ENCODE measurements at regions not wholly inside any gene's neighbourhood (a gene's known extent, or its start where the extent isn't known, plus 50 kb on each side); places are given as distances from the start of the nearest gene placed in this dataset.

DNA sequence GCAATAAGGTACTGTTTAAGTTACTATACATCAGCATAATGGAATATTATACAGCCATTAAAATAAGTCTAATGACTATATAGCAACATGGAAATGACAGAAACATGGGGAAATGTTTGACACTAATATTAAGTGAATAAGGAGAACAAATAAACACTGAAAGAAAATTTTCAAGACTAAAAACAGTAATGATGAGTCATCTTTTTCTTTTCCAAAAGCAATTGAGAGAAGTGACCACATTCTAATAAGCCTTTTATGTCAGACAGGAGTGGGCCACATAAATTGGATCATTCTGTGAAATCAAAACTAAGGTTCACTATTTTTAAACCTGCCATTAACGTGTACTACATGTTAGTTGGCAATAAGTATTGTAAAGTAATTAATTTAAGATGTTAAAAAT lies 187.5 kb downstream of the AHR start (continued):
- TF ChIP-seq, protein P1, sequence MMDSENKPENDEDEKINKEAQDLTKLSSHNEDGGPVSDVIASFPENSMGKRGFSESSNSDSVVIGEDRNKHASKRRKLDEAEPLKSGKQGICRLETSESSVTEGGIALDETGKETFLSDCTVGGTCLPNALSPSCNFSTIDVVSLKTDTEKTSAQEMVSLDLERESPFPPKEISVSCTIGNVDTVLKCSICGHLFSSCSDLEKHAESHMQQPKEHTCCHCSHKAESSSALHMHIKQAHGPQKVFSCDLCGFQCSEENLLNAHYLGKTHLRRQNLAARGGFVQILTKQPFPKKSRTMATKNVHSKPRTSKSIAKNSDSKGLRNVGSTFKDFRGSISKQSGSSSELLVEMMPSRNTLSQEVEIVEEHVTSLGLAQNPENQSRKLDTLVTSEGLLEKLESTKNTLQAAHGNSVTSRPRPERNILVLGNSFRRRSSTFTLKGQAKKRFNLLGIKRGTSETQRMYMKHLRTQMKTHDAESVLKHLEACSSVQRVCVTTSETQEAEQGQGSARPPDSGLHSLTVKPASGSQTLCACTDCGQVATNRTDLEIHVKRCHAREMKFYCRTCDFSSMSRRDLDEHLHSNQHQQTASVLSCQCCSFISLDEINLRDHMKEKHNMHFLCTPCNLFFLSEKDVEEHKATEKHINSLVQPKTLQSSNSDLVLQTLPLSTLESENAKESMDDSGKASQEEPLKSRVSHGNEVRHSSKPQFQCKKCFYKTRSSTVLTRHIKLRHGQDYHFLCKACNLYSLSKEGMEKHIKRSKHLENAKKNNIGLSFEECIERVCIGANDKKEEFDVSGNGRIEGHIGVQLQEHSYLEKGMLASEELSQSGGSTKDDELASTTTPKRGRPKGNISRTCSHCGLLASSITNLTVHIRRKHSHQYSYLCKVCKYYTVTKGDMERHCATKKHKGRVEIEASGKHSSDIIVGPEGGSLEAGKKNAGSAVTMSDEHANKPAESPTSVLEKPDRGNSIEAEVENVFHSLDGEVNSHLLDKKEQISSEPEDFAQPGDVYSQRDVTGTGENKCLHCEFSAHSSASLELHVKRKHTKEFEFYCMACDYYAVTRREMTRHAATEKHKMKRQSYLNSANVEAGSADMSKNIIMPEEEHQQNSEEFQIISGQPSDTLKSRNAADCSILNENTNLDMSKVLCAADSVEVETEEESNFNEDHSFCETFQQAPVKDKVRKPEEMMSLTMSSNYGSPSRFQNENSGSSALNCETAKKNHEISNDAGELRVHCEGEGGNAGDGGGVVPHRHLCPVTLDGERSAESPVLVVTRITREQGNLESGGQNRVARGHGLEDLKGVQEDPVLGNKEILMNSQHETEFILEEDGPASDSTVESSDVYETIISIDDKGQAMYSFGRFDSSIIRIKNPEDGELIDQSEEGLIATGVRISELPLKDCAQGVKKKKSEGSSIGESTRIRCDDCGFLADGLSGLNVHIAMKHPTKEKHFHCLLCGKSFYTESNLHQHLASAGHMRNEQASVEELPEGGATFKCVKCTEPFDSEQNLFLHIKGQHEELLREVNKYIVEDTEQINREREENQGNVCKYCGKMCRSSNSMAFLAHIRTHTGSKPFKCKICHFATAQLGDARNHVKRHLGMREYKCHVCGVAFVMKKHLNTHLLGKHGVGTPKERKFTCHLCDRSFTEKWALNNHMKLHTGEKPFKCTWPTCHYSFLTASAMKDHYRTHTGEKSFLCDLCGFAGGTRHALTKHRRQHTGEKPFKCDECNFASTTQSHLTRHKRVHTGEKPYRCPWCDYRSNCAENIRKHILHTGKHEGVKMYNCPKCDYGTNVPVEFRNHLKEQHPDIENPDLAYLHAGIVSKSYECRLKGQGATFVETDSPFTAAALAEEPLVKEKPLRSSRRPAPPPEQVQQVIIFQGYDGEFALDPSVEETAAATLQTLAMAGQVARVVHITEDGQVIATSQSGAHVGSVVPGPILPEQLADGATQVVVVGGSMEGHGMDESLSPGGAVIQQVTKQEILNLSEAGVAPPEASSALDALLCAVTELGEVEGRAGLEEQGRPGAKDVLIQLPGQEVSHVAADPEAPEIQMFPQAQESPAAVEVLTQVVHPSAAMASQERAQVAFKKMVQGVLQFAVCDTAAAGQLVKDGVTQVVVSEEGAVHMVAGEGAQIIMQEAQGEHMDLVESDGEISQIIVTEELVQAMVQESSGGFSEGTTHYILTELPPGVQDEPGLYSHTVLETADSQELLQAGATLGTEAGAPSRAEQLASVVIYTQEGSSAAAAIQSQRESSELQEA (CRISPR knock-in tag; IDR thresholded peaks at IDR 0.05; ENCODE audit: not compliant biosample characterization): no peak

DNA sequence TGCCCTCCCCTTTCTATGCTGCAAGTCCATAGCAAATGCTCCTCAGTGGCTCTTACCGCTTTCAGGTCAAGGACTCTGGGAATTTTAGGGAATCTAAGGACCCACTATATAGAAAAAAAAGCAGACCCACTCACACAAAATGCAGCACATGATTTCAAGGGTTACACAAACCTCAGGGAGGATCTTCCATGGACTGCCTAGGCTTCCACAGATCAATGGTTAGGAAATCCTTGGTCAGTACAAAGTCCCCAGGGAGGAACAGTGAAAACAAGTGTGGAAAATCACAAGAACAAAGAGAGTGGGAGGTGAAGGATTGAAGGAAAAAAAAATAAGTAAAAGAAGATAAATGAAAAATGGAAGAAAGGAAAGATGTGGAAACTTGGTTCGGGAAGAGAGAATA lies 188.4 kb downstream of the AHR start:
- H3K27me3 ChIP-seq (ENCODE audit: control insufficient read depth in 1 of 2, insufficient read depth in 2 of 2, low read length in 2 of 2): no peaks in the 10 kb centered on the region
- peak overlapping the region; percentile 43 for H3K4me2 ChIP-seq (ENCODE audit: low read depth, low read length)
- FAIRE-seq: peak; percentile 56
- H2AFZ ChIP-seq (ENCODE audit: low read length): peak overlapping the region; percentile 28
- no peaks in the 10 kb centered on the region for H3K79me2 ChIP-seq (ENCODE audit: insufficient read depth, low read length)
- H3K36me3 ChIP-seq (replicated peaks in 1 of 2; ENCODE audit: control insufficient read depth in 1 of 2, insufficient read depth in 2 of 2, low read length in 2 of 2): no peaks in the 10 kb centered on the region
- WGBS (ENCODE audit: low lambda C conversion rate): 24% methylated on average over 2 of the region's 2 CpGs
- peak overlapping the region; percentile 36 for H3K27ac ChIP-seq (ENCODE audit: extremely low read length, insufficient read depth, low read length)
- peaks cover 26% of the 10 kb centered on the region for H3K4me1 ChIP-seq (ENCODE audit: insufficient read depth, low read length)
- BruUV-seq (replicated peaks): no TSS peak
- intact Hi-C loops (cut with micrococcal nuclease; ENCODE audit: unreplicated experiment) (loop anchor here (2.0 kb wide), 1 partner anchor 20 kb away; no protein-coding TSS in a partner anchor), in situ Hi-C loops (cut with HindIII; ENCODE audit: extremely low pct_ligation_motif_present, low pct_unique_long_range_greater_than_20kb) (no loop called here)
- CTCF ChIA-PET (ENCODE audit: low intra/inter-chr PET ratio, low total read pairs): no interaction called here
- peak; percentile 48 for DNase-seq (ENCODE audit: low spot score)
- POLR2A ChIA-PET: no interaction called here
- ATAC-seq: peak; percentile 94
- no peaks in the 10 kb centered on the region for H3K9me3 ChIP-seq (ENCODE audit: low read length)
- H3K4me3 ChIP-seq (replicated peaks in 1 of 3; ENCODE audit: insufficient read depth in 1 of 3, low read depth in 2 of 3, low read length in 3 of 3): no peak overlapping the region
- no peak overlapping the region for H3K9ac ChIP-seq (ENCODE audit: insufficient read depth, low read depth, low read length)
- H4K20me1 ChIP-seq (ENCODE audit: insufficient read depth, low read length): no peaks in the 10 kb centered on the region
- TF ChIP-seq FOXP1 (IDR thresholded peaks at IDR 0.05): no peak
- TF ChIP-seq FOXP1 (CRISPR knock-in tag; IDR thresholded peaks at IDR 0.05): 0 out of 2 replicates have a peak, but pooled peaks have one; percentile 14
- peak; percentile 82 for TF ChIP-seq ZNF652 (CRISPR knock-in tag; IDR thresholded peaks at IDR 0.05; ENCODE audit: borderline replicate concordance, low read depth)
- peak; percentile 54; the same call in 1 of the 2 replicates for TF ChIP-seq HDAC1 (CRISPR knock-in tag; IDR thresholded peaks at IDR 0.05)
- TF ChIP-seq MEIS1 (CRISPR knock-in tag; IDR thresholded peaks at IDR 0.05; ENCODE audit: borderline replicate concordance): no peak
- TF ChIP-seq ZNF644 (CRISPR knock-in tag; IDR thresholded peaks at IDR 0.05; ENCODE audit: low read depth): peak; percentile 85
- TF ChIP-seq HMG20A (CRISPR knock-in tag; IDR thresholded peaks at IDR 0.05; ENCODE audit: borderline replicate concordance): peak; percentile 51; the same call in 1 of the 2 replicates
- no peak for TF ChIP-seq KLF15 (CRISPR knock-in tag; IDR thresholded peaks at IDR 0.05; ENCODE audit: borderline replicate concordance)
- no peak for TF ChIP-seq NFIB (CRISPR knock-in tag; IDR thresholded peaks at IDR 0.05; ENCODE audit: borderline replicate concordance)
- no peak for TF ChIP-seq SNAPC2 (CRISPR knock-in tag; IDR thresholded peaks at IDR 0.05)
- peak; percentile 95 for TF ChIP-seq HNF4A (CRISPR knock-in tag; IDR thresholded peaks at IDR 0.05)
- no peak for TF ChIP-seq ELF1 (CRISPR knock-in tag; IDR thresholded peaks at IDR 0.05)
- peak; percentile 50; the same call in 1 of the 2 replicates for TF ChIP-seq MEF2D (CRISPR knock-in tag; IDR thresholded peaks at IDR 0.05)
- TF ChIP-seq ZNF552 (CRISPR knock-in tag; IDR thresholded peaks at IDR 0.05; ENCODE audit: borderline replicate concordance): no peak
- peak; percentile 45; the same call in 1 of the 2 replicates for TF ChIP-seq CEBPG (CRISPR knock-in tag; IDR thresholded peaks at IDR 0.05)
- 0 out of 2 replicates have a peak, but pooled peaks have one; percentile 18 for TF ChIP-seq HDAC2 (CRISPR knock-in tag; IDR thresholded peaks at IDR 0.05)
- no peak for TF ChIP-seq CENPX (CRISPR knock-in tag; IDR thresholded peaks at IDR 0.05)
- 0 out of 2 replicates have a peak, but pooled peaks have one; percentile 25 for TF ChIP-seq ZNF292 (CRISPR knock-in tag; IDR thresholded peaks at IDR 0.05; ENCODE audit: borderline replicate concordance, low read depth)

Data from HepG2 (cell line).